SK-N-SH (cell line): ENCODE measurements at regions not wholly inside any gene's neighbourhood (a gene's known extent, or its start where the extent isn't known, plus 50 kb on each side); places are given as distances from the start of the nearest gene placed in this dataset.

Experiments
- CHD2 ChIP-seq: fragments of 150-350 bp; IDR thresholded peaks from 2 replicates; pipeline ENCODE4 v1.6.1; 2018; ENCODE audit warnings: low read length; ENCODE audit not compliant: partially characterized antibody
- ELF1 ChIP-seq: IDR thresholded peaks from 2 replicates; pipeline ENCODE4 v1.4.0; 2012
- EP300 ChIP-seq, 2 experiments: IDR thresholded peaks; 2 replicates each; pipeline versions ENCODE4 v1.4.0 to v1.6.1; 2012; ENCODE audit warnings: borderline replicate concordance in 1 of 2, low read depth in 1 of 2, low read length in 1 of 2
- GABPA ChIP-seq: IDR thresholded peaks from 2 replicates; pipeline ENCODE4 v1.4.0; 2012; ENCODE audit warnings: low read depth, mild to moderate bottlenecking
- POLR2AphosphoS5 ChIP-seq: IDR thresholded peaks from 2 replicates; pipeline ENCODE4 v1.6.1; 2012; ENCODE audit warnings: low read depth, low read length
- RCOR1 ChIP-seq: fragments of 150-350 bp; IDR thresholded peaks from 2 replicates; pipeline ENCODE4 v1.6.1; 2017; ENCODE audit warnings: antibody characterized with exemption, low read length
- TF ChIP-seq, protein P1 (sequence below): fragments of 200-600 bp; sonication (generic); IDR thresholded peaks from 2 replicates; pipeline ENCODE4 v1.6.1; 2017; ENCODE audit warnings: antibody characterized with exemption, mild to moderate bottlenecking, moderate library complexity
- TF ChIP-seq, protein P2 (sequence below): fragments of 150-350 bp; IDR thresholded peaks from 2 replicates; pipeline ENCODE4 v1.6.1; 2017; ENCODE audit warnings: antibody characterized with exemption, low read length, low read depth, borderline replicate concordance

DNA sequence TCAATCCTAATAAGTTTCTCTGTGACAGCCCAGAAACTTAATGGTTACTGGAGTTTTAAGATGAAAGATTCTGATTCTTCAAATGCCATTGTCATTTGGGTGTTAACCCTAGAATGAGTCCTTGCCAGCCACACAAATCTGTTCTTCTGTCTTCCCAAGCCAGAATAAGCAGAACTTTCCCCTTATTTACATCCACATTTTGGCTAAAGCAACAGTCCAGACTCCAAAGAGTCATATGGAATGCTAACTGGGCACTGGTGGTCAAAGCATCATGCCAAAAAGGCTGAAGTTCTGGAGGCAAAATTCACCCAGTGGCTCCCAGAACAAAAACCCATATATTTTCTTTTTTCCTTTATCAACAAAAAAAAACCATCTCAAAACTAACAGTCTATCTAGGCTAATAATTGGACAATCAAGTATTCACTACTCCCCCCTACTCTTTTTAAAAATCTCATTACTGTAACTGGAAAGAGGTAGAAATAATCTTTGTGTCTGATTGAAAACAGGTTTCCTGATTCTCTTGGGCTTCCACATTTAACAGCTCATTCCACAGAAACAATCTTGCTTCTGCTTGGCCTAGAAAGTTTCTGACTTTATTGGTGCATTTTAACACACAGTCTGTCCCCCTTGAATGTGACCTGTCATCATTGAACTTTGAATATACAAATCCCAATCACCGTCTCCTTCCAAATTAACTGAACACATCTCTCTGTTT, 89.6 kb upstream of the SETBP1 start:
- TF ChIP-seq, protein P1, sequence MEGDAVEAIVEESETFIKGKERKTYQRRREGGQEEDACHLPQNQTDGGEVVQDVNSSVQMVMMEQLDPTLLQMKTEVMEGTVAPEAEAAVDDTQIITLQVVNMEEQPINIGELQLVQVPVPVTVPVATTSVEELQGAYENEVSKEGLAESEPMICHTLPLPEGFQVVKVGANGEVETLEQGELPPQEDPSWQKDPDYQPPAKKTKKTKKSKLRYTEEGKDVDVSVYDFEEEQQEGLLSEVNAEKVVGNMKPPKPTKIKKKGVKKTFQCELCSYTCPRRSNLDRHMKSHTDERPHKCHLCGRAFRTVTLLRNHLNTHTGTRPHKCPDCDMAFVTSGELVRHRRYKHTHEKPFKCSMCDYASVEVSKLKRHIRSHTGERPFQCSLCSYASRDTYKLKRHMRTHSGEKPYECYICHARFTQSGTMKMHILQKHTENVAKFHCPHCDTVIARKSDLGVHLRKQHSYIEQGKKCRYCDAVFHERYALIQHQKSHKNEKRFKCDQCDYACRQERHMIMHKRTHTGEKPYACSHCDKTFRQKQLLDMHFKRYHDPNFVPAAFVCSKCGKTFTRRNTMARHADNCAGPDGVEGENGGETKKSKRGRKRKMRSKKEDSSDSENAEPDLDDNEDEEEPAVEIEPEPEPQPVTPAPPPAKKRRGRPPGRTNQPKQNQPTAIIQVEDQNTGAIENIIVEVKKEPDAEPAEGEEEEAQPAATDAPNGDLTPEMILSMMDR: no peak
- no peak for TF ChIP-seq CHD2
- no peak for TF ChIP-seq ELF1
- no peak for TF ChIP-seq POLR2AphosphoS5
- TF ChIP-seq EP300 (IDR thresholded peaks at IDR 0.05; ENCODE audit: borderline replicate concordance in 1 of 2, low read depth in 1 of 2, low read length in 1 of 2): no peak
- TF ChIP-seq GABPA: no peak
- no peak for TF ChIP-seq RCOR1
- TF ChIP-seq, protein P2, sequence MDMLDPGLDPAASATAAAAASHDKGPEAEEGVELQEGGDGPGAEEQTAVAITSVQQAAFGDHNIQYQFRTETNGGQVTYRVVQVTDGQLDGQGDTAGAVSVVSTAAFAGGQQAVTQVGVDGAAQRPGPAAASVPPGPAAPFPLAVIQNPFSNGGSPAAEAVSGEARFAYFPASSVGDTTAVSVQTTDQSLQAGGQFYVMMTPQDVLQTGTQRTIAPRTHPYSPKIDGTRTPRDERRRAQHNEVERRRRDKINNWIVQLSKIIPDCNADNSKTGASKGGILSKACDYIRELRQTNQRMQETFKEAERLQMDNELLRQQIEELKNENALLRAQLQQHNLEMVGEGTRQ: no peak
